HG02763 (cell line): ENCODE measurements at regions not wholly inside any gene's neighbourhood (a gene's known extent, or its start where the extent isn't known, plus 50 kb on each side); places are given as distances from the start of the nearest gene placed in this dataset.
"Not testable (repeated sequence)": the region's sequence is repeated elsewhere in the genome, so short reads cannot be mapped to it uniquely, and the experiment has no call there.

Experiments used
- ATAC-seq: cut with Tn5 transposase; IDR thresholded peaks from one replicate; pipeline ENCODE4 v1.9.1; 2021; ENCODE audit warnings: mild to moderate bottlenecking, moderate library complexity; ENCODE audit not compliant: unreplicated experiment

- ATAC-seq: no peak
Observed at GRCh38 chr7:115793958-115794702, 236.4 kb downstream of the TFEC start.

GRCh38 chr7:115789901-115790300 lies 240.7 kb downstream of the TFEC start:
- no peak for ATAC-seq

- not testable (repeated sequence) for ATAC-seq
Observed at GRCh38 chr7:115789473-115789872, 241.1 kb downstream of the TFEC start.

GRCh38 chr7:115782696-115783490 lies 247.7 kb downstream of the TFEC start:
- no peak for ATAC-seq

GRCh38 chr7:115779561-115779960 lies 251.0 kb downstream of the TFEC start:
- no peak for ATAC-seq

GRCh38 chr7:115775981-115776380 lies 254.6 kb downstream of the TFEC start:
- ATAC-seq: no peak

- ATAC-seq: no peak
Observed at GRCh38 chr7:115763347-115763746, 267.2 kb downstream of the TFEC start.

- no peak for ATAC-seq
Observed at GRCh38 chr7:115758025-115758424, 272.5 kb downstream of the TFEC start.

- no peak for ATAC-seq
Observed at GRCh38 chr7:115754226-115754625, 276.3 kb downstream of the TFEC start.

GRCh38 chr7:115749924-115750323 lies 280.6 kb downstream of the TFEC start:
- ATAC-seq: no peak

GRCh38 chr7:115748123-115748738 lies 282.3 kb downstream of the TFEC start:
- no peak for ATAC-seq

GRCh38 chr7:115747174-115747573 lies 283.4 kb downstream of the TFEC start:
- no peak for ATAC-seq

GRCh38 chr7:115740043-115740442 lies 290.5 kb downstream of the TFEC start:
- ATAC-seq: no peak

- no peak for ATAC-seq
Observed at GRCh38 chr7:115734641-115735040, 295.9 kb downstream of the TFEC start.

- no peak for ATAC-seq
Observed at GRCh38 chr7:115731796-115732471, 298.6 kb downstream of the TFEC start.

- ATAC-seq: no peak
Observed at GRCh38 chr7:115728518-115728917, 302.0 kb downstream of the TFEC start.

GRCh38 chr7:115724400-115725056 lies 306.0 kb downstream of the TFEC start:
- no peak for ATAC-seq

- ATAC-seq: no peak
Observed at GRCh38 chr7:115722302-115722977, 308.1 kb downstream of the TFEC start.

- ATAC-seq: no peak
Observed at GRCh38 chr7:115721293-115722217, 309.0 kb downstream of the TFEC start.
